Upper lobe of right lung (tissue), 1 donor: ENCODE measurements at regions not wholly inside any gene's neighbourhood (a gene's known extent, or its start where the extent isn't known, plus 50 kb on each side); places are given as distances from the start of the nearest gene placed in this dataset.

Experiments used
- ATAC-seq: fragments of 200-7000 bp; cut with Tn5 transposase; one replicate; pipeline ENCODE4 v1.9.1; 2020; ENCODE audit warnings: mild to moderate bottlenecking, moderate library complexity
- DNase-seq: peaks from one replicate; pipeline ENCODE4 v3.0.0-alpha.2; 2020
- H3K27ac ChIP-seq: fragments of 200-600 bp; one replicate; pipeline ENCODE4 v1.8.0; 2022
- H3K27me3 ChIP-seq: fragments of 200-600 bp; one replicate; pipeline ENCODE4 v1.8.0; 2022; ENCODE audit warnings: mild to moderate bottlenecking
- H3K36me3 ChIP-seq: fragments of 200-600 bp; one replicate; pipeline ENCODE4 v1.8.0; 2022
- H3K4me1 ChIP-seq: fragments of 200-600 bp; one replicate; pipeline ENCODE4 v1.8.0; 2022
- H3K4me3 ChIP-seq: fragments of 200-600 bp; one replicate; pipeline ENCODE4 v1.8.0; 2022; ENCODE audit warnings: mild to moderate bottlenecking
- H3K9me3 ChIP-seq: fragments of 200-600 bp; one replicate; pipeline ENCODE4 v1.8.0; 2022
- CTCF ChIP-seq: fragments of 200-600 bp; IDR thresholded peaks from one replicate; pipeline ENCODE4 v1.8.0; 2022; ENCODE audit warnings: antibody characterized with exemption
- intact Hi-C: fragments of 100-400 bp; cut with DNase I; formaldehyde crosslinking; loops from one replicate; pipeline ENCODE4 v1.11.0; 2022
- donor health status: DM: no; HTN: yes; CAD: no; lungs with severe emphysema.

- Histone ChIP-seq H3K4me1 (peaks cover 12% of the 10 kb centered on the region), H3K27ac (no peak overlapping the region), H3K9me3 (no peaks in the 10 kb centered on the region), H3K27me3 (no peaks in the 10 kb centered on the region), H3K4me3 (no peak overlapping the region), H3K36me3 (no peaks in the 10 kb centered on the region)
- ATAC-seq (no peak), DNase-seq (no peak)
- intact Hi-C loops, result no loop called here
- TF ChIP-seq CTCF, result no peak
These were observed 59.5 kb downstream of the FZD1 start for GRCh38 chr7:91323626-91324158.

GRCh38 chr7:91324663-91325062, 60.4 kb downstream of the FZD1 start:
- Histone ChIP-seq H3K4me3 (no peak overlapping the region), H3K4me1 (peaks cover 12% of the 10 kb centered on the region), H3K27ac (no peak overlapping the region), H3K36me3 (no peaks in the 10 kb centered on the region), H3K9me3 (no peaks in the 10 kb centered on the region), H3K27me3 (no peaks in the 10 kb centered on the region)
- TF ChIP-seq CTCF, result no peak
- ATAC-seq, result no peak
- no peak for DNase-seq
- intact Hi-C loops, result no loop called here

GRCh38 chr7:91325726-91326125, 61.5 kb downstream of the FZD1 start:
- Histone ChIP-seq H3K36me3 (no peaks in the 10 kb centered on the region), H3K4me1 (peaks cover 12% of the 10 kb centered on the region), H3K9me3 (no peaks in the 10 kb centered on the region), H3K27me3 (no peaks in the 10 kb centered on the region), H3K27ac (no peak overlapping the region), H3K4me3 (no peak overlapping the region)
- intact Hi-C loops, result no loop called here
- TF ChIP-seq CTCF, result no peak
- no peak for ATAC-seq
- no peak for DNase-seq

- no peaks in the 10 kb centered on the region for H3K27me3 ChIP-seq
- no peak for TF ChIP-seq CTCF
- H3K27ac ChIP-seq, result peak overlapping the region; percentile 33
- no peaks in the 10 kb centered on the region for H3K9me3 ChIP-seq
- DNase-seq (no peak), ATAC-seq (no peak)
- no peak overlapping the region for H3K4me3 ChIP-seq
- peaks cover 12% of the 10 kb centered on the region for H3K4me1 ChIP-seq
- intact Hi-C loops, result no loop called here
- no peaks in the 10 kb centered on the region for H3K36me3 ChIP-seq
These were observed 62.4 kb downstream of the FZD1 start for GRCh38 chr7:91326516-91327199.

- DNase-seq, result no peak
- Histone ChIP-seq H3K4me1 (peaks cover 12% of the 10 kb centered on the region), H3K4me3 (no peak overlapping the region), H3K27me3 (no peaks in the 10 kb centered on the region), H3K9me3 (no peaks in the 10 kb centered on the region), H3K36me3 (no peaks in the 10 kb centered on the region), H3K27ac (peak overlapping the region; percentile 33)
- TF ChIP-seq CTCF, result no peak
- ATAC-seq, result peak; percentile 47
- intact Hi-C loops, result no loop called here
These were observed 63.1 kb downstream of the FZD1 start for GRCh38 chr7:91327346-91327745.
